ENCODE measurements at regions not wholly inside any gene's neighbourhood (a gene's known extent, or its start where the extent isn't known, plus 50 kb on each side); places are given as distances from the start of the nearest gene placed in this dataset.

DNA sequence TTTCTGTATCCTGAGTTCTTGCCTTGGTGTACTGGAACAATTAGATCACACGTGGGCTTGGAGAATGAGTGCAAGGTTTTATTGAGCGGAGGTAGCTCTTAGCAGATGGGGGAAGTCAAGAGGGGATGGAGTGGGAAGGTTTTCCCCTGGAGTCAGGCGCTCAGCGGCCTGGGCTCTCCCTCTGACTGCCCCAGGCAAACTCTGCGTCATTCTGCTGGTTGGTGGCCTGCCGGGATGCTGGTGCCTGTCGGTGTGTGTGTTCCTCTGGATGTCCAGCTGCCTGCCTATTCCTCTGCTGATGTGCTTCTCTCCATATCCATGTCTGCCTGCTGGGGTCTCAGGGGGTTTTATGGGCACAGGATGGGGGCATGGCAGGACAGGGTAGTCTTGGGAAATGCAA is 111.0 kb downstream of the TRIB2 start:
- TF ChIP-seq, protein P1, sequence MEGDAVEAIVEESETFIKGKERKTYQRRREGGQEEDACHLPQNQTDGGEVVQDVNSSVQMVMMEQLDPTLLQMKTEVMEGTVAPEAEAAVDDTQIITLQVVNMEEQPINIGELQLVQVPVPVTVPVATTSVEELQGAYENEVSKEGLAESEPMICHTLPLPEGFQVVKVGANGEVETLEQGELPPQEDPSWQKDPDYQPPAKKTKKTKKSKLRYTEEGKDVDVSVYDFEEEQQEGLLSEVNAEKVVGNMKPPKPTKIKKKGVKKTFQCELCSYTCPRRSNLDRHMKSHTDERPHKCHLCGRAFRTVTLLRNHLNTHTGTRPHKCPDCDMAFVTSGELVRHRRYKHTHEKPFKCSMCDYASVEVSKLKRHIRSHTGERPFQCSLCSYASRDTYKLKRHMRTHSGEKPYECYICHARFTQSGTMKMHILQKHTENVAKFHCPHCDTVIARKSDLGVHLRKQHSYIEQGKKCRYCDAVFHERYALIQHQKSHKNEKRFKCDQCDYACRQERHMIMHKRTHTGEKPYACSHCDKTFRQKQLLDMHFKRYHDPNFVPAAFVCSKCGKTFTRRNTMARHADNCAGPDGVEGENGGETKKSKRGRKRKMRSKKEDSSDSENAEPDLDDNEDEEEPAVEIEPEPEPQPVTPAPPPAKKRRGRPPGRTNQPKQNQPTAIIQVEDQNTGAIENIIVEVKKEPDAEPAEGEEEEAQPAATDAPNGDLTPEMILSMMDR (IDR thresholded peaks at IDR 0.05) = no peak
- TF ChIP-seq EZH2 (IDR thresholded peaks at IDR 0.05) (no peak), EZH2phosphoT487 (IDR thresholded peaks at IDR 0.05) (no peak)
